ENCODE measurements at regions not wholly inside any gene's neighbourhood (a gene's known extent, or its start where the extent isn't known, plus 50 kb on each side); places are given as distances from the start of the nearest gene placed in this dataset.

- TF ChIP-seq POLR2A (IDR thresholded peaks at IDR 0.05), result no peak
- TF ChIP-seq, protein P1, sequence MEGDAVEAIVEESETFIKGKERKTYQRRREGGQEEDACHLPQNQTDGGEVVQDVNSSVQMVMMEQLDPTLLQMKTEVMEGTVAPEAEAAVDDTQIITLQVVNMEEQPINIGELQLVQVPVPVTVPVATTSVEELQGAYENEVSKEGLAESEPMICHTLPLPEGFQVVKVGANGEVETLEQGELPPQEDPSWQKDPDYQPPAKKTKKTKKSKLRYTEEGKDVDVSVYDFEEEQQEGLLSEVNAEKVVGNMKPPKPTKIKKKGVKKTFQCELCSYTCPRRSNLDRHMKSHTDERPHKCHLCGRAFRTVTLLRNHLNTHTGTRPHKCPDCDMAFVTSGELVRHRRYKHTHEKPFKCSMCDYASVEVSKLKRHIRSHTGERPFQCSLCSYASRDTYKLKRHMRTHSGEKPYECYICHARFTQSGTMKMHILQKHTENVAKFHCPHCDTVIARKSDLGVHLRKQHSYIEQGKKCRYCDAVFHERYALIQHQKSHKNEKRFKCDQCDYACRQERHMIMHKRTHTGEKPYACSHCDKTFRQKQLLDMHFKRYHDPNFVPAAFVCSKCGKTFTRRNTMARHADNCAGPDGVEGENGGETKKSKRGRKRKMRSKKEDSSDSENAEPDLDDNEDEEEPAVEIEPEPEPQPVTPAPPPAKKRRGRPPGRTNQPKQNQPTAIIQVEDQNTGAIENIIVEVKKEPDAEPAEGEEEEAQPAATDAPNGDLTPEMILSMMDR (IDR thresholded peaks at IDR 0.05), result no peak
- 15% methylated on average over 12 of the region's 12 CpGs for WGBS (ENCODE audit: insufficient coverage, low coverage, low lambda C conversion rate, missing lambda C conversion rate)
- peak in 1 of 3 donors; percentile 42 for DNase-seq
- no peak overlapping the region for H3K4me3 ChIP-seq
- intact Hi-C loops (cut with DNase I), result no loop called here
- H3K4me1 ChIP-seq, result no peaks in the 10 kb centered on the region
- peak; percentile 83 to 96 (median 88) for ATAC-seq
- no peaks in the 10 kb centered on the region for H3K9me3 ChIP-seq
- H3K36me3 ChIP-seq, result no peaks in the 10 kb centered on the region
- H3K27ac ChIP-seq, result no peak overlapping the region
- no peaks in the 10 kb centered on the region for H3K27me3 ChIP-seq
These were observed 129.6 kb upstream of the CNTLN start for GRCh38 chr9:17005056-17005823.

DNA sequence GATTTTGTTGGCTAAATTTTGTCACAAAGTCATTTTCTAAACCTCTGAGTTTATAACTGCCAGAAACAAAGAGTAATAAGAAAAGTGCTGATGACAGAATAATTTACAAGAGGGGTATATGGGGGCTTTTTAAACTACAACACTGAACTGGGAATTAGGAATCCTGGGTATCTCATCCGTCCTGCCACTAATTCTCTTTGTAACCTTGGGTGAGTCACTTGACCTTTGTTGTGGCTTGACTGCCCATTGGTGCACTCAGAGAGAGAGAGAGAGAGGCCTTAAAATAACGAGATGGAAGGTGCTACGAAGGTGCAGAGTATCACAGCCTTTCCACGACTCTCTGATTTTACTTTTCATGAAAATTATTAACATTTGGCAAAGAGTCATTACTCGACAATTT, 130.3 kb upstream of the CNTLN start:
- intact Hi-C loops (cut with DNase I), result no loop called here
- Histone ChIP-seq H3K36me3 (no peaks in the 10 kb centered on the region), H3K4me1 (no peaks in the 10 kb centered on the region), H3K4me3 (no peak overlapping the region), H3K27ac (no peak overlapping the region), H3K9me3 (no peaks in the 10 kb centered on the region), H3K27me3 (no peaks in the 10 kb centered on the region)
- WGBS (ENCODE audit: insufficient coverage, low coverage, low lambda C conversion rate, missing lambda C conversion rate), result 53% methylated on average over 5 of the region's 5 CpGs
- TF ChIP-seq POLR2A (IDR thresholded peaks at IDR 0.05), result no peak
- TF ChIP-seq, protein P1 (IDR thresholded peaks at IDR 0.05), result no peak
- ATAC-seq, result no peak
- DNase-seq, result no peak

DNA sequence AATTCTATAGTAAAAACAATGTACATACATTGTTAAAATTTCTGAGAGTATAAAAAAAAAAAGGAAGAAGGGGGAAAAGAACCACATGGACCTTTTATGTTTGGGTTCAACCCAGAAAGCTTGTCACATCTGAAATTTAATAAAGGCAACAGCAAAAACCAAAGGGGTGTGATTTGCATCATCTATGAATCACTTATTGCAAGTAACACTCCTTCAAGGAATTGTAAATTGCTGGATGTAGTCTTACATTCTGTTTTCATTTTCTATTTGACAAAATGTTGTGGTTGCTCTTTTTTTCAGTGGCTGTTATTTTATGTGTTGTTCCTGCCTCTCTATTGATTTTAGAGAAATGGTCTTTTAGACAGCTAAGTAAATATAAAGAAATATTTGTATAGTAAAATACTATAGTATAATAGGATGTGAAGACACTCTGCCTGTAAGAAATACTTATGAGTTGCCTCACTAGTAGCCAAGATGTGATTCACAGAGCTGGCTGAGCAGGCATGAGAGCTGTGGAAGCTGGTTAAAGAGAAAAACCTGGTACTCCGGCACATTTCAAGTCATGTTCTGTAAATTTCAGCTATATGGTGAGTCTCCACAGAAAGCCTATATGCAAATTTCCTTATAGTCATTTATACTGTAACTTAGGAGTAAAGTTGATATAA, 131.1 kb upstream of the CNTLN start:
- no peaks in the 10 kb centered on the region for H3K27me3 ChIP-seq
- DNase-seq (no peak), ATAC-seq (no peak)
- H3K4me3 ChIP-seq, result no peak overlapping the region
- H3K36me3 ChIP-seq, result no peaks in the 10 kb centered on the region
- intact Hi-C loops (cut with DNase I), result no loop called here
- TF ChIP-seq, protein P1 (IDR thresholded peaks at IDR 0.05), result no peak
- no peak for TF ChIP-seq POLR2A (IDR thresholded peaks at IDR 0.05)
- H3K4me1 ChIP-seq, result no peaks in the 10 kb centered on the region
- no peak overlapping the region for H3K27ac ChIP-seq
- no peaks in the 10 kb centered on the region for H3K9me3 ChIP-seq
- WGBS (ENCODE audit: insufficient coverage, low coverage, low lambda C conversion rate, missing lambda C conversion rate), result 100% methylated on average over 1 of the region's 1 CpG

DNA sequence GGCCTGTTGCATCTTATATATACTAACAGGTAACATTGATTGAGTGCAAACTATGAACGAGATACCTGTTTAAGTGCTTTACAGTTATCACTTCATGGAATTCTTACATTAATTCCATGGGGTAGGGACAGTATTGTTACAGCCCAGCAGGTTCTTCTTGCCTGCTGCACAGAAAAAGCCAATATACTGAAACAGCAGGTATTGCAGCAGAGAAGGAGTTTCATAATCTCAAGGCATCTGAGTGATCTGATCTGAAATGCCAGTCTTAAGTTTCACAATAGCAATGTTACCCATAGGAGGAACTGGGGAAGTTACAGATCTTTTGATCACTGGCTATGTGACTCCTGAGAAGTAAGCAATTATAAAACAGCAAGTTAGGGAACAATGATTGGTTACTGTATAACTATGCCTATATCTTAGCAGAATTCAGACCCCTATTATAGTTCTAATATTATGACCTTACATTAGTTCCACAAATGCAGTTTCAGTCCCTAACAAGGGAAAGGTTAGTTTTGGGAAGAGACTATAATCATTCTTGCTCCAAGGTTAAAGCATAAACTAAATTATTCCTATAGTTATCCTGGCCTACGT, 126.5 kb upstream of the BNC2 start:
- WGBS (ENCODE audit: insufficient coverage, low coverage, low lambda C conversion rate, missing lambda C conversion rate), result 91% methylated on average over 2 of the region's 2 CpGs
- Histone ChIP-seq H3K4me3 (no peak overlapping the region), H3K4me1 (no peaks in the 10 kb centered on the region), H3K27ac (no peak overlapping the region), H3K27me3 (no peaks in the 10 kb centered on the region), H3K9me3 (peaks cover 0 to 13% (median 0%) of the 10 kb centered on the region in 4 donors), H3K36me3 (no peaks in the 10 kb centered on the region)
- ATAC-seq, result no peak
- TF ChIP-seq, protein P1 (IDR thresholded peaks at IDR 0.05), result no peak
- no peak for TF ChIP-seq POLR2A (IDR thresholded peaks at IDR 0.05)
- intact Hi-C loops (cut with DNase I), result no loop called here
- DNase-seq, result no peak

All from right lobe of liver (tissue), 6 donors.